ENCODE measurements at regions not wholly inside any gene's neighbourhood (a gene's known extent, or its start where the extent isn't known, plus 50 kb on each side); places are given as distances from the start of the nearest gene placed in this dataset.

GRCh38 chr11:109184376-109184775 lies 237.6 kb upstream of the C11orf87 start:
- no peak for DNase-seq

GRCh38 chr11:109192864-109193263 lies 229.1 kb upstream of the C11orf87 start:
- DNase-seq: no peak

- DNase-seq: no peak
Observed at GRCh38 chr11:109193880-109194279, 228.1 kb upstream of the C11orf87 start.

GRCh38 chr11:109196016-109196415 lies 226.0 kb upstream of the C11orf87 start:
- DNase-seq: no peak

GRCh38 chr11:109197656-109198055 lies 224.3 kb upstream of the C11orf87 start:
- DNase-seq: no peak

- no peak for DNase-seq
Observed at GRCh38 chr11:109203176-109203575, 218.8 kb upstream of the C11orf87 start.

GRCh38 chr11:109205312-109205711 lies 216.7 kb upstream of the C11orf87 start:
- DNase-seq: no peak

- DNase-seq: no peak
Observed at GRCh38 chr11:109208121-109208520, 213.9 kb upstream of the C11orf87 start.

GRCh38 chr11:109209572-109209971 lies 212.4 kb upstream of the C11orf87 start:
- no peak for DNase-seq

- DNase-seq: no peak
Observed at GRCh38 chr11:109221190-109221589, 200.8 kb upstream of the C11orf87 start.

- no peak for DNase-seq
Observed at GRCh38 chr11:109222761-109223160, 199.2 kb upstream of the C11orf87 start.

GRCh38 chr11:109223451-109223850 lies 198.5 kb upstream of the C11orf87 start:
- DNase-seq: no peak

- DNase-seq: no peak
Observed at GRCh38 chr11:109229682-109230081, 192.3 kb upstream of the C11orf87 start.

GRCh38 chr11:109236188-109236587 lies 185.8 kb upstream of the C11orf87 start:
- DNase-seq: no peak

- DNase-seq: no peak
Observed at GRCh38 chr11:109236696-109237095, 185.3 kb upstream of the C11orf87 start.

GRCh38 chr11:109237636-109238035 lies 184.4 kb upstream of the C11orf87 start:
- no peak for DNase-seq

- DNase-seq: no peak
Observed at GRCh38 chr11:109241988-109242536, 179.9 kb upstream of the C11orf87 start.

- DNase-seq: no peak
Observed at GRCh38 chr11:109247071-109247470, 174.9 kb upstream of the C11orf87 start.

- no peak for DNase-seq
Observed at GRCh38 chr11:109249597-109249996, 172.4 kb upstream of the C11orf87 start.

GRCh38 chr11:109251230-109251629 lies 170.8 kb upstream of the C11orf87 start:
- DNase-seq: no peak

- DNase-seq: no peak
Observed at GRCh38 chr11:109264128-109264527, 157.9 kb upstream of the C11orf87 start.

- no peak for DNase-seq
Observed at GRCh38 chr11:109267293-109268095, 154.5 kb upstream of the C11orf87 start.

- DNase-seq: no peak
Observed at GRCh38 chr11:109275931-109276330, 146.1 kb upstream of the C11orf87 start.

GRCh38 chr11:109285465-109285864 lies 136.5 kb upstream of the C11orf87 start:
- DNase-seq: no peak

- no peak for DNase-seq
Observed at GRCh38 chr11:109291553-109291952, 130.4 kb upstream of the C11orf87 start.

Data from NCI-H524 treated with DMSO at 0.1 percent for 48 hours (cell line).